GM18499 (cell line): ENCODE measurements at regions not wholly inside any gene's neighbourhood (a gene's known extent, or its start where the extent isn't known, plus 50 kb on each side); places are given as distances from the start of the nearest gene placed in this dataset.
"Not testable (repeated sequence)": the region's sequence is repeated elsewhere in the genome, so short reads cannot be mapped to it uniquely, and the experiment has no call there.

ENCODE experiments used
- ATAC-seq: cut with Tn5 transposase; IDR thresholded peaks from one replicate; pipeline ENCODE4 v1.9.1; 2021; ENCODE audit warnings: moderate number of reproducible peaks; ENCODE audit not compliant: insufficient read depth, unreplicated experiment

DNA sequence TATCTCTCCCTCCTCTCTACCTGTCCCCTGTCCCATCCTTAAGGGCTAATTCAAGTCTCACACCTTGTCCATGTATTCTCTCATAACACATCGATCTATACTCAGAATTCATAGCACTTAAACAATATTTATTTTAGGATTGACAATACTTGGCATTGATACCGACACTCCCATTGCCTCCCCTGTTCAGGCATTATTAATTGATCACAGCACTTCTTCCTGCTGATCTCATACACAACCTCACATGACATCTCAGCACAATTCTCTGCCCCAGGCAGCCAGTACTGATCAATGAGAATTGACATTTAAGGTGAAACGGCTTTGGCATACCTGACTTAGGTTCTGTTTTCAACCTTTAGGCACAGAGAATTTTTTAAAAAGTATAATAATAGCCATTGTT is 582.4 kb upstream of the BRINP1 start:
- ATAC-seq = no peak

DNA sequence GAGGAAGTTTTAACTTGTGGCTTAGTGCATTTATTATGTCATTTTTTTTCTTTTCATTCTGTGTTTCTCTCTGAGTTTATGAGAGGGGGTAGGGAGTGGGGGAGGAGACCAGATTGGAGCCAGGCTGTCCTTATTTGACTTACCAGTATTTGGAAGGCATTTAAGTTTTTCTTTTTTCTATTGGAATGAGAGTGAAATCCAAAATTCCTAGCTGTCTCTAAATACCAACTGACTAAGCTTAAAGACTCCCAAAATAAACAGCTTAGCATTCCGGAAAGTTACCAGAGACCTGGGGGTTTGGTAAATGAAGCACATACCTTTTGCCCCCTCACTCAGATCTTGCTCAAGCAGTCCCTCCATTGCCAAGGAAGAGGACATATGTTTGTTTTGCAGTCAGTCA is 581.9 kb upstream of the BRINP1 start:
- ATAC-seq = no peak

DNA sequence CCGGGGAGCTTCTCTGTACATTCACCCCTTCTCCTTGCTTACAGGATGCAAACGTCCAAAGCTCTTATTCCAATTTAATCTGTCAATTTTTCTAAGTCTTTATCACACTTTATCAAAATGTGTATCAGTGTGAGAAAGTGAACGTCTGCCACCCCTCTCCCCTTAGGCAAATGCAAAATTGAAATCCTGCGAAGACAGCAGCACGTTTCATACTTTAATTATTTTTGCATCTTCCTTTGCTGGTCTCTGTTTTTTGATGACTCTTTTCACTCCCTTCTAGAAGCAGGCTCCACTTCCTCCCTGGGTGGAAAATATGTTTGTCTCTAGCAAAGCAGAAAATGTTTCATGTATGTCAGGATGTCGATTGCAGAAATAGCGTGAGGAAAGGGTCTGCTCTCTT is 576.5 kb upstream of the BRINP1 start:
- ATAC-seq = no peak

DNA sequence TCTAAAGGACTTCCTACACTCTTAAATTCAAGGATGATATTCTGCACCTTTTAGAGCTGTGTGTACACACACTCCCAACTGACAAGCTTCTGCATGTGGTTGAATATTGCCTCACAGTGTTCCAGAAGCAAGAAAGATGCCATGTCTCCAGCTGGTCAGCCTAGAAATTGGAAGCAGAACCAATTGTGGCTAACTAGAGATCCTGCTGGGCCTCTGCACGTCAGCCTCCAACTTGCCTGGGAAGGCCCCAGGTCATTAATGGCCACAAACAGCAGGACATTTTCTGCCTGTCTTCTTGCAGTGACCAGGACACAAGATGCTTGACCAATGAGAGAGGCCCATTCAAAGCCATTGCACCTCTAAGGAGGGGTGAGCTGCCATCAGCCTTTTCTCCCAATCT is 571.9 kb upstream of the BRINP1 start:
- no peak for ATAC-seq

DNA sequence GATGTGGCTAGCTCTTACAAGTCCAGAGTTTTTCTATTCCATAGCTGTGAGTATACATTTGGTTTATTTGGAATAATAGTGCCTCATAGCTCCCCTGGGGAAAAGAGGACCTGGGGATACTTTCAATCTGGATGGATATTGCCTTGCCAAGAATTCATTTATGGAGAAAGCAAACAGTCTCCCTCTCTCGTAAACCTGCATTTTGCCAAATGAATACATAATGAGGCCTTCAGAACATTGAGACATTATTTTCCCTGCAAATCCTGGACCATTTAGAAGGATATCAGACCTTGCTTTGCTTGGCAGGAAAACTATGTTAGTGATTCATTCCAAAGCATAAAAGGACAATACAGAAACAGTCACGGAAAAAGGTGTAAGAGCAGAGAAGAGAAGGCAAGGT is 569.6 kb upstream of the BRINP1 start:
- no peak for ATAC-seq

DNA sequence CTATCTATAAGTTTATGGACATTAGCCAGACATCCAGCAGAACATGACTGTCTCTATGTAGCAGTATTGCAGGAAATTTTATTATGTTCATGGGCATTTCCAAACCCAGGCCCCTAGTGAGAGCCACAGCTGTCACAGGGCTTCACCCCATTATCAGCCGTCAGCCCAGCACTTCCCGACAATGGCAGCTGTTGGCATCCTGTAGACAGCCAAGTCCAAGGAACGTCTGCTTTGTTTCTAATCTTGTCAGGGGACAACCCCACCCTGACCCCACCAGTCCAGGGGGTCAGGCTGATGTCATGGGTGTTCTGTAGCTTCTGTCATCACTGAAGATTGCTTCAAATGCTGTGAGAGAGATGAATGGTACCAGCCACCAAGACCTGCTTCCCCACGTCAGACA is 565.3 kb upstream of the BRINP1 start:
- ATAC-seq = no peak

DNA sequence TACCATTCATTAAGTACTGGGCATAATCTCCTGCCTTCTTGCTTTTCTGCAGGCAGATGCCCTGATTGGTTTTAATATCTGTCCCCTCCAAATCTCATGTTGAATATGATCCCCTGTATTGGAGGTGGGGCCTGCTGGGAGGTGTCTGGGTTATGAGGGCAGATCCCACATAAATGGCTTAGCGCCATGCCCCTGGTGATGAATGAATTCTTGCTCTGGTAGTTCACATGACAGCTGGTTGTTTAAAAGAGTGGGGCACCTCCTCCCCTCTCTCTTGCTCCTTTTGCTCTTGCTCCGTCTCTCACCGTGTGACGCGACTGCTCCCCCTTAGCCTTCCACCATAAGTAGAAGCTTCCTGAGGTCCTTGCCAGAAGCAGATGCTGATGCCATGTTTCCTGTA is 564.0 kb upstream of the BRINP1 start:
- no peak for ATAC-seq

DNA sequence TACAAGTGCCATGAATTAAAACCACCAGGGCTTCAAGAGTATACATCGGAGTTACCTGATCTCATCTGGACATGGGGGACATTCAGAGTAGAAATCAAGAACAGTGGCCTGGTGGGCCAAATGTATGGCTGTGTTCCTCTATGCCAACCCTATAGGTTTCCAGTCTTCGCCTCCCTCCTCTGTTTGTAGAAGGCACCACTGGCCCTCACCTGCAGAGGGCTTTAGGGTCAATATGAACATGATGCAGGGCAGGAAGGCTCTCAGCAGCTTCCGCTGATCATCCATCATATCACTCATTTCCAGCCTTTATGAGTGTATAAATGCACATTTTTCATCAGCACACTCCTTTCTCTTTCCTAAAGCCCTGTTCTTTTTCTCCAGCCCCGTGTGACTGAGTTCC is 555.5 kb upstream of the BRINP1 start:
- no peak for ATAC-seq

DNA sequence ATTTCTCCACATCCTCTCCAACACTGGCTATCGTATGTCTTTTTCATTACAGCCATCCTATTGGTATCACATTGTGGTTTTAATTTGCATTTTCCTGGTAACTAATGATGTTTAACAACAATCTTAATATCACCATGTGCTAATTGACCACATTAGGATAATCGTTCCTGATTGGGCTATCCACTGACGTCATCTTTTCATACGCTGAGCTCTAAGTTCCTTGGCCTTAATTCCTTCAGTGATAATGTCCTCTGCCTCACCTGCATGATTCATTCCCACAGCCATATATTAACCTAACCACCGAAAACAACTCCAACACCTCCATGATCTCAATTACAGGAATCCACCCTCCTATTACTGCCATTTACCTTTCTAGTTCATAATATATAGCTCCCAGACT is 547.9 kb upstream of the BRINP1 start:
- ATAC-seq = no peak

DNA sequence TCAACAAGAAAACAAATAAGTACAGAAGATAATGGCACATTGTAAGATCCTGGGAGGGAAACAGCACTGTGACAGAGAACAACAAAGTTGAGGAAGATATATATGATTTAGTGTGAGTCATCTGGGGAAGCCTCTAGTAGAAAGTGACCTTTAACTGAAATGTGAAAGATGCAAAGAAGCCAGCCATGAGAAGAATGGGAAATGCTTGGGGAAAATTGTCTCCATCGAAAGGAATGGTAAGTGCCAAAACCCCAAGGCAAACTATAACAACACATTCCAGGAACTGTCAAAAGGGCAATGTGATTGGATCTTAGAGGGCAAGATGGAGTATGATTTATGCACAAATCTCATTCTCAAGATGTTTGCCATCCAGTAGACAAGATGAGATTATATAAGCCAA is 537.8 kb upstream of the BRINP1 start:
- no peak for ATAC-seq

DNA sequence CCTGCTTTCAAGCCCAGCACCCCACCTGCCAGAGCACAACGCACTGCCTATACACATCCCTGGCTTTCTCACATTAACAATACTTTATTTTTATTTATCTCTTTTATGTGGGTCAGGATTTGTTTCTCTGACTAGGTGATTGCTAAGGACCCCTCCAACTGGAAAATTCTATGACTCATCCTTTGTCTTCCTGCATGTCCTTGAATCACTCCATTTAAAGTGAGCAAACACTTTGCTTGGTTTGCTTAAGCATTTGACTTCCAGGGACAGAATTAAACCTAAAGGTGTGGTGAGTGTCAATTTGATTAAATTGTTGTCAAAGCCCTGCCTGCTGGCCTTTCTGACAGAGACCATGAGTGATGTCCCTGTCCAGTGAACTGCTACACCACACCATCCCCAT is 536.5 kb upstream of the BRINP1 start:
- ATAC-seq = no peak

DNA sequence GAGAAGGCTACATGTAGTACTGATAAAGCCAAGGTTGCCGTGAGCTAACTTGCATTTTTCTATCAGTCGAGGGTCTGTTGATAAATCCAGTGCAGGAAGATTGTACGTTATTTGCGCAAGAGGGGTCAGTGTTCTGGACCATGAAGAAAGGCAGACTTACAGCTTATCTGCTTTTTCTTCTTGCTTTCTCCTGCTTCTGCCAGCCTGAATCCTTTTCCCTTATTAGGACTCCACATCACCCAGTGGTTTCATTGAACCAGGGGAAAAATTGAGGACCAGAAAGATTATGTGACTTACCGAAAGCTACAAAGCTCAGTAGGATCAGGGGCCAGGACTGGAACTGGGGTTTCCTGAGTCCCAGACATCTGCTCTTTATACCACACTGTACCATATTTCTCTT is 534.6 kb upstream of the BRINP1 start:
- no peak for ATAC-seq

DNA sequence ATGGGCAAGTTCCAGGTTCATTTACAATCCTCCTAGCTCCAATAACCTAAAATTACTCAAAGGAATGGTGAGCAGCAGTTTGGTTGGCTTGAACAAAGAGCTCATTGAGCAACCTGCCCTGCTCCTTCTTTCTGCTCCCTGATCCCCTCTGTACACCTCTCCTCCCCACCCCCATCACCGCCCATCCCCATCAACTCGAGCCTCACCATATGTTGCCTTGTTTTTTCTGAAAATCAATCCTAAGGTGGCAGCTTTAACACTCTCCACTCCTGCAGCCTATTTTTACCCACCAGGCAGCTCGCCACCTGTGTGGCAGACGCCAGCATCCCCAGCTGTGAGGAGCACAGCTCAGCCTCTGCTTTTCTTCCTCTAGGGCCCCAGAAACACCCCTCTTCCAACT is 533.4 kb upstream of the BRINP1 start:
- ATAC-seq = no peak

DNA sequence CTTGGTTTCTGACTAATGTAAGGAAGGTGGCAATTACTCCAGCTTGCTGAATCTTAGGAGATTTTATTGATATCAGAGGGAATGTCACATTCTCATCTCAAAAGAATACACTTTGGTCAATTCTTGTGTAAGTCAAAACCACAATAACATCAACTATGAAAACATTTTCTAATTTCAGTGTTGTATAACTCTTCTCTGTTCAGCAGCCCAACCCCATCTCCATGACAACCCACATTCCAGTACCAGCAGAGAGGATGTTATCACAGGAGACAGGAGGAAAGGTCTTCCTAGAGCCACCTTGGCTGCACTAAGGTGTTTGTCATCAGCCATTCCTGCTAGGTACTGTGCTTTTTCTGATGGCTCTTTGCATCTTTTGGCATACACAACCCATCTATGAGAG is 529.1 kb upstream of the BRINP1 start:
- ATAC-seq = no peak

DNA sequence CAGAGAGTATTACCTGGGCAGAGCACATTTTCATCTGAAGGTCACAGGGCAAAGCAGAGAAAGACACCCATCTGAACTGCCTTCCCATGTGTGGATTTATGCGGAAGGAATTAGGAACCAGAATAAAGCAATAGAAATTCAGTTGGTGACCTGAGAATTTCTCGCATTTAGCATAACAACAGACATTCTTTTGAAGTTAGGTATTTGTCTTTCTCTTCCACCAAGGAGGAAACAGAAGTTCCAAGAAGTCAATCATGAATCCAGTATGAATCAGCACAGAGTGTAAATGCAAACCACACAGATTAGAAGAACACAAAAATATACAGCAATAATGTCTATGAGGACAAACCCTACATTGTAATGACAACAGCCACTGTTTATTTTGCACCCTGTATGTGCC is 515.2 kb upstream of the BRINP1 start:
- ATAC-seq = no peak

DNA sequence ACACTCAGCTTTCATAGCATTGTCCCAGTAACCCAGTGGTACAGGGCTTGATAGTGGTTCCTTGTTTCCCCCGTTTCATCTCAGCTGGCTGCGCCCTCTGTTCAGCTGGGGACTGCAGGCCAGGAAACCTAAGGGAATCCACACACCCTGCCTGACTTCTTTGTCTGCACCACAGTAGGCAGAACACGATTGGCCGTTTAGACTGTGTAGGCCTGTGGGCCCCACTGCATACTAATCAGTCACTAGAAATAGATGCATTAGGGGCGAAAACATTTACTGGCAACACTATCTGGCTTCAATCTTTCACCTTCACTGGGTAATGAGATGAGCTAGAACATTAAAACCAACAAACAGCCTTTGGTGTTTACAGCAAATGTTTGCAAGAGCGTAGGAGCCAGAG is 512.7 kb upstream of the BRINP1 start:
- ATAC-seq = no peak

DNA sequence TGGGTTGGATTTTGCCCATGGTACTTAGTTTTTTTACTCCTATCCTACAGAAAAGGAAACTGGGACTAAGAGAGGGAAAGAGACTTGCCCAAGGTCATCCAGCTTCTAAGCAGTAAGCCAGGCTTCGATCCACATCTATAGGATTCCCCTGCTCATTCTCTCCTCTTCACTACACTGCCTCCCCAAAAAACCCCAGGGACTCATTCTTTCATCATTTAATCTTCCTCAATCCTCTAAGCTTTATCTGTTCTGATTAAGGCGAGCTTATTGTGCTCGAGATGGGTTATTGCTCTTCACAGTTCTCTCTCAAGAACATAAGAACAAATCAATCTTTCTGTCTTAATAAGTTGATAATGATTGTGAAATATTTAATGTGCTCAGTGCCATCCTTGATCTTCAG is 511.1 kb upstream of the BRINP1 start:
- no peak for ATAC-seq

DNA sequence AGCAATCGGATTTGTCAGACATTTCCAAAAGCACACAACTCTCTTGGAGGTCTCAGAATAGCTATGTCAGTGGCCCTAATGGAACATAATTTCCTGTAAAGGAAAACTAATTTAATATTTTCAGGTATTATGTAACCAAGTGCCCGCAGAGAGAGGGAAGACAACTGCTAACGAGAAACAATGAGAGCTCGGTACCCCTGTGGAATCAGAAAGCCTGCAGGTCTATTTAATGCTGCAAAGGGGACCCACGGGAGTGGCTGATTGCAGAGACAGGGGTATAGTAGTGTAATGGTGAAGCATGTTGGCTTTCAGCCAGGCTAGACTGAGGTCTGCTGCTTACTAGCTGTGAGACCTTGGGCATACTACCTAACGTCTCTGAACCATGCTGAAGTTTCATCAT is 508.1 kb upstream of the BRINP1 start:
- no peak for ATAC-seq

DNA sequence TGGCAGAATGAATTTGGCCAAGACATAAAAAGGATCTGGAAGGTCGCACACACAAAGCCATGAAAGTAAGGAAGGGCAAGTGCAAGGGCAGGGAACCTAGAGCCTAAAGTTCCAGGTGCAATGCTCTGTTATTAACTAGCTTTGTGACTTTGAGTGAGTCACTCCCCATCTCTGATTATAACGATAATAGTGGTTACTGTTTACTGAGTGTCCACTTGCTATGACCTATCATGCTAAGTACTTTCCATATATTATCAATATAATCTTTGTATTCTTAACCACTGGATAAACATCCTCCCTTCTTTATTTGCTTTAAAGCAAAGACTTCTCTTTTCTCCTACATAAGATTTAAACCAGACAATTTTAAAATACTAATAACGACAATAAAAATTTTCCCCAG is 504.6 kb upstream of the BRINP1 start:
- no peak for ATAC-seq

DNA sequence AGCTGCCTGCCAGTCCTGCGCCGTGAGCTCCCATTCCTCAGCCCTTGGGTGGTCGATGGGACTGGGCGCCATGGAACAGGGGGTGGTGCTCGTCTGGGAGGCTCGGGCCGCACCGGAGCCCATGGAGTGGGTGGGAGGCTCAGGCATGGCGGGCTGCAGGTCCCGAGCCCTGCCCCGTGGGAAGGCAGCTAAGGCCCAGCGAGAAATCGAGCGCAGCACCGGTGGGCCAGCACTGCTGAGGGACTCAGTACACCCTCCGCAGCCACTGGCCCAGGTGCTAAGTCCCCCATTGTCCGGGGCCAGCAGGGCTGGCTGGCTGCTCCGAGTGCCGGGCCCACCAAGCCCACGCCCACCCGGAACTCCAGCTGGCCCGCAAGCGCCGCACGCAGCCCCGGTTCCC is 501.0 kb upstream of the BRINP1 start:
- ATAC-seq = not testable (repeated sequence)

DNA sequence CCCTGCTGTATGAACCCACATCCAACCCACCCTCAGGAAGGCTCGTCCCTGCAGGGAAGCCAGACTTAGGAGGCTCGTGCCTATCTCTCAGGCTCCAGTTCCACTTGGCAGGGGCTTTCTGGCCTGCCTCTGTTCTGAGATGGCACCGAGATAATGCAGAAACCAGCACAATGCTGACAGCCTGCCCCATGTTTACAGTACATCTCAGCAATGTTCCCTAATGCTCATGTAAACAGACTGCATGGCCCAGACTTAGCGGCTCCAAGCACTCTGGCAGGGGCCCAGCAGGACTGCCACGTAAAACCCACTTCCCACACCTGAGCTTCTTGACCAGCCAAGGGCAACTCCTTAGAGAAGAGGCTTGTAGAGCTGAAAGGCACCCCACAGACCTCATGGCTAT is 499.5 kb upstream of the BRINP1 start:
- no peak for ATAC-seq

DNA sequence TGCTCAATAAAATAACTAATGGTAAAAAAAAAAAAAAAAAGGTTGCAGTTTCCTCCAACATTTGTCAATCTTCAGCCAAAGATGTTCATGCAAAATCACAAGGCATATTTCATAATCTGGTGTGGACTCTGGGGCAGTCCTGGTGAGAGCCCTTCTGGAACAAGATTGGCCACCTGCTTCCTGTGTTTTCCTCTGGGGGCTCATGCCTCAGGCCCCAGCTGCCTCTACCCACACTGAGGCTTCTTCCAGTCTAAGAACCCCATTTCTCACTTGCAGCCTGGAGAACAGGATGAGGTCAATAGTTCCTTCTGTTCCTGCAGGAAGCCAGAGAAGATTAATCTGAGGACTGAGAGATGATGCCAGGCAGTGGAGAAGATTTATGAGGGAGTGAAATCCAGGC is 492.6 kb upstream of the BRINP1 start:
- no peak for ATAC-seq

DNA sequence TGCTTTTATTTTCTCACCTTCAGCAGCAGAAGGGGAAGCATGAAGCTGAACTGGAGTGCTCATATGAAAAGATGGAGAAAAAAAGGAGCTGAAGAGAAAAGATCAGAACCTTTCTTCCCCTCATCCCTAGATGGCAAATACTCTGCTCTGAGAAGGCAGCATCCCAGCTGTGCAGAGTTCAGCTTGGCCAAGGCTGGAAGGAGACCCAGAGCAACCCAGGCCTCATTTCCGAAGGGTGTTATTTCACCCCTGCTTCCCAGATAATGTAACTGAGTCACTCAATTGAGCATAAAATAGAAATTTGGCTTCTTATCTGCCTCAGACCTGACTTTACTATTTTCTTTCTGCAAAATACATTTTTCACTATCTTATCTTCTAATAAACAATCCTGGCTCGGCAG is 489.9 kb upstream of the BRINP1 start:
- no peak for ATAC-seq

DNA sequence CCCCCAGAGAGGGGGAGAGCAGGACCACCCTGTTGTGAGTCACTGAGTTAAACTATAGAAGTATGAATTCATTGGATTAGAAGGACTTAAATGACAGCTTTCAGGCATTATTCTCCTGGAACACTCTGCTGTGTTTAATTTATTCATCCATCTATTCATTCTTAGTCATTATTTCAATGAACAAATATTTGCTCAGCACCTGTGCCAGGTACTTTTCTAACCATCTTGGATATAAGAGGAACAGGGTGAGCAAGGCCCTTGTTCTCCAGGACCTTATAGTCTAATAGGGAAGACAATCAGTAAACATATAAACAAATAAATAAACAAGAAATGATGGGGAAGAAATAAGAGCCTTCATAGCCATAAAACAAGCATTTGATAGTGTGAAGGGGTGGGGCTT is 483.9 kb upstream of the BRINP1 start:
- ATAC-seq = no peak
